ENCODE measurements at regions not wholly inside any gene's neighbourhood (a gene's known extent, or its start where the extent isn't known, plus 50 kb on each side); places are given as distances from the start of the nearest gene placed in this dataset.

DNA sequence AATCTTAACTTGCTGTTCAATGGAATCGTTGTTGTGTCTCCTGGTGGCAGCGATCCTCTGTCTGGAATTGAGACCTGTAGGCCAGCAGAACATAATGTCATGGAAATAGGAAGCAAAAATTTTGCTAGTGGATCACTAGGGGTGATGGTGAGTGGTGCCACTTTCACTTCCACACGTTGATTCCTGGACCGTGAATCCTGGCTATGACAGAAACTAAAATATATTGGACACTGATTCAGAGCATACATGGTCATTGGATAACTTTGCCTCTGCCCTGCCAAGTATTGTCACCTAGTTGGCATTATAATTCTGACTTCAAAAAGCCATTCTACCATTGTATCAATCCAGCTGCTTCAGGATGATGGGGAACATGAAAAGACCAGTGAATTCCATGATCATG, 353.2 kb downstream of the IRX1 start:
- no peak for TF ChIP-seq EZH2 (optimal IDR thresholded peaks at IDR 0.05; ENCODE audit: low read depth, low read length)
- no peak for TF ChIP-seq EZH2phosphoT487 (IDR thresholded peaks at IDR 0.05; ENCODE audit: low read length)
- TF ChIP-seq, protein P1, sequence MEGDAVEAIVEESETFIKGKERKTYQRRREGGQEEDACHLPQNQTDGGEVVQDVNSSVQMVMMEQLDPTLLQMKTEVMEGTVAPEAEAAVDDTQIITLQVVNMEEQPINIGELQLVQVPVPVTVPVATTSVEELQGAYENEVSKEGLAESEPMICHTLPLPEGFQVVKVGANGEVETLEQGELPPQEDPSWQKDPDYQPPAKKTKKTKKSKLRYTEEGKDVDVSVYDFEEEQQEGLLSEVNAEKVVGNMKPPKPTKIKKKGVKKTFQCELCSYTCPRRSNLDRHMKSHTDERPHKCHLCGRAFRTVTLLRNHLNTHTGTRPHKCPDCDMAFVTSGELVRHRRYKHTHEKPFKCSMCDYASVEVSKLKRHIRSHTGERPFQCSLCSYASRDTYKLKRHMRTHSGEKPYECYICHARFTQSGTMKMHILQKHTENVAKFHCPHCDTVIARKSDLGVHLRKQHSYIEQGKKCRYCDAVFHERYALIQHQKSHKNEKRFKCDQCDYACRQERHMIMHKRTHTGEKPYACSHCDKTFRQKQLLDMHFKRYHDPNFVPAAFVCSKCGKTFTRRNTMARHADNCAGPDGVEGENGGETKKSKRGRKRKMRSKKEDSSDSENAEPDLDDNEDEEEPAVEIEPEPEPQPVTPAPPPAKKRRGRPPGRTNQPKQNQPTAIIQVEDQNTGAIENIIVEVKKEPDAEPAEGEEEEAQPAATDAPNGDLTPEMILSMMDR (IDR thresholded peaks at IDR 0.05; ENCODE audit: low read length) = no peak
- Histone ChIP-seq H3K9me3 (replicated peaks; ENCODE audit: insufficient read depth, low read length) (no peaks in the 10 kb centered on the region), H3K79me2 (ENCODE audit: low read length) (no peaks in the 10 kb centered on the region), H3K4me3 (ENCODE audit: low read length) (no peak overlapping the region), H3K27ac (ENCODE audit: low read length) (no peak overlapping the region), H2AFZ (ENCODE audit: low read length) (no peak overlapping the region), H3K36me3 (replicated peaks; ENCODE audit: insufficient read depth, low read length) (no peaks in the 10 kb centered on the region), H3K9ac (ENCODE audit: low read length) (no peak overlapping the region), H3F3A (ENCODE audit: insufficient read depth, low read length) (no peaks in the 10 kb centered on the region), H4K20me1 (ENCODE audit: insufficient read depth, low read length) (no peaks in the 10 kb centered on the region), H3K9me2 (replicated peaks; ENCODE audit: insufficient read depth, low read length) (no peaks in the 10 kb centered on the region), H3K4me1 (ENCODE audit: low read length) (no peaks in the 10 kb centered on the region), H3K27me3 (replicated peaks; ENCODE audit: insufficient read depth, low read length) (no peaks in the 10 kb centered on the region), H3K4me2 (ENCODE audit: low read depth, low read length) (no peak overlapping the region)
- DNase-seq = no peak

DNA sequence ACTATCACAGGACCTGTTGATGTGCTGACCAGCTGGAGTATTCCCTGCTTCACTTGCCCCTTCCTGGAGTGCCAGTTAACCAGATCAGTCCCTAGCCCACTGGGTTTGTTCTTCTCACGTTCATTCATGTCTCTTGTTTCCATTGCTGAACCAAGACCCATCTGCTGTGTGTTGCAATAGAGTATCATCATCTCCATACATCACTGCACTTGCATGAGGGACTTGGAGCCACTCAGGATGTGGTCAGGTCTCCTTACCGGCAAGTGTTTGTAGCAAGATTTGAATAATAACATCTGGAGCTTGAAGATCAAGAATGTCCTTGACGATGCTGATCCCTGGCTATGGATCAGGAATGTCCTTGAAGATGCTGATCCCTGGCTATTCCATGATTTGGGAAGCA, 358.6 kb downstream of the IRX1 start:
- Histone ChIP-seq H3K4me2 (ENCODE audit: low read depth, low read length) (no peak overlapping the region), H3K27ac (ENCODE audit: low read length) (no peak overlapping the region)

DNA sequence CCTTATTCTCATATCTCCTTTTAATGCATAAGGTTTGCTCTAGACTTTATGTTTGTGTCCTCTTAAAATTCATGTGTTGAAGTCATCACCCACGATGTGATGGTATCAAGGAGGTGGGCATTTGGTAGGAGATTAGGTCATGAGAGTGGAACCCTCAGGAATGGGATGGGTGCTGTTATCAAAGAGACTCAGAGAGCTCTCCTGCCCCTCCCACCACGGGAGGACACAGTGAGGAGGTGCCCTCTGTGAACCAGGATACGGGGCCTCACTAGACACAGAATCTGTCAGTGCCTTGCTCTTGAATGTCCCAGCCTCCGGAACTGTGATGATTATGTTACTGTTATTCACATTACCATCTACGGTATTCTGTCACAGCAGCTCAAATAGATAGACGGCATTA, 359.0 kb downstream of the IRX1 start:
- no peak overlapping the region for H3K27ac ChIP-seq (ENCODE audit: low read length)
- H3K9ac ChIP-seq (ENCODE audit: low read length) = no peak overlapping the region
- H3K79me2 ChIP-seq (ENCODE audit: low read length) = no peaks in the 10 kb centered on the region
- H3K4me3 ChIP-seq (ENCODE audit: low read length) = no peak overlapping the region
- no peak for TF ChIP-seq EZH2 (optimal IDR thresholded peaks at IDR 0.05; ENCODE audit: low read depth, low read length)
- no peaks in the 10 kb centered on the region for H3K9me2 ChIP-seq (replicated peaks; ENCODE audit: insufficient read depth, low read length)
- H3K36me3 ChIP-seq (replicated peaks; ENCODE audit: insufficient read depth, low read length) = no peaks in the 10 kb centered on the region
- no peaks in the 10 kb centered on the region for H3K4me1 ChIP-seq (ENCODE audit: low read length)
- H3K9me3 ChIP-seq (replicated peaks; ENCODE audit: insufficient read depth, low read length) = no peaks in the 10 kb centered on the region
- H3K4me2 ChIP-seq (ENCODE audit: low read depth, low read length) = no peak overlapping the region
- H3K27me3 ChIP-seq (replicated peaks; ENCODE audit: insufficient read depth, low read length) = no peaks in the 10 kb centered on the region
- no peaks in the 10 kb centered on the region for H4K20me1 ChIP-seq (ENCODE audit: insufficient read depth, low read length)
- no peak for DNase-seq
- H2AFZ ChIP-seq (ENCODE audit: low read length) = no peak overlapping the region
- no peaks in the 10 kb centered on the region for H3F3A ChIP-seq (ENCODE audit: insufficient read depth, low read length)

More for the DNA sequence above, 358.6 kb downstream of the IRX1 start:
- Histone ChIP-seq H3K4me3 (ENCODE audit: low read length) (no peak overlapping the region), H3K36me3 (replicated peaks; ENCODE audit: insufficient read depth, low read length) (no peaks in the 10 kb centered on the region), H3K79me2 (ENCODE audit: low read length) (no peaks in the 10 kb centered on the region), H3K9me3 (replicated peaks; ENCODE audit: insufficient read depth, low read length) (no peaks in the 10 kb centered on the region), H3K9ac (ENCODE audit: low read length) (no peak overlapping the region), H3K27me3 (replicated peaks; ENCODE audit: insufficient read depth, low read length) (no peaks in the 10 kb centered on the region), H2AFZ (ENCODE audit: low read length) (no peak overlapping the region), H3K4me1 (ENCODE audit: low read length) (no peaks in the 10 kb centered on the region), H3F3A (ENCODE audit: insufficient read depth, low read length) (no peaks in the 10 kb centered on the region), H3K9me2 (replicated peaks; ENCODE audit: insufficient read depth, low read length) (no peaks in the 10 kb centered on the region), H4K20me1 (ENCODE audit: insufficient read depth, low read length) (no peaks in the 10 kb centered on the region)
- no peak for DNase-seq
- no peak for TF ChIP-seq EZH2phosphoT487 (IDR thresholded peaks at IDR 0.05; ENCODE audit: low read length)
- TF ChIP-seq EZH2 (optimal IDR thresholded peaks at IDR 0.05; ENCODE audit: low read depth, low read length) = no peak
- TF ChIP-seq, protein P1 (IDR thresholded peaks at IDR 0.05; ENCODE audit: low read length) = no peak

DNA sequence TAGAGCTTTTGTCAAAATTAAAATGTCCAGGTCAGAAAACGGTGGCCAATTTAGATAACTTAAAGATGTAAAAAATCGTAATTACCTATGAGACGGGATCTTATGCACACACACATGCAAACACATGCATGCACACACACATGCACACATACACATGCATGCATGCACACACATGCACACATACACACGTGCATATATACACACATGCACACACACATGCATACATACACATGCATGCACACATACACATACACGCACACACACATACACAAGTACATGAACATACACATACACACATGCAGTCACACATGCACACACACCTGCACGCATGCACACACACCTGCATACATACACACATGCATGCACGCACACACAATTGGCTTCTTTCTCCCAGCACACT, 362.0 kb downstream of the IRX1 start:
- no peak overlapping the region for H3K4me2 ChIP-seq (ENCODE audit: low read depth, low read length)
- TF ChIP-seq EZH2phosphoT487 (IDR thresholded peaks at IDR 0.05; ENCODE audit: low read length) = no peak
- TF ChIP-seq, protein P1 (IDR thresholded peaks at IDR 0.05; ENCODE audit: low read length) = no peak
- no peak for TF ChIP-seq EZH2 (optimal IDR thresholded peaks at IDR 0.05; ENCODE audit: low read depth, low read length)
- H3K27me3 ChIP-seq (replicated peaks; ENCODE audit: insufficient read depth, low read length) = no peaks in the 10 kb centered on the region
- H3K36me3 ChIP-seq (replicated peaks; ENCODE audit: insufficient read depth, low read length) = no peaks in the 10 kb centered on the region
- no peak overlapping the region for H2AFZ ChIP-seq (ENCODE audit: low read length)
- no peaks in the 10 kb centered on the region for H4K20me1 ChIP-seq (ENCODE audit: insufficient read depth, low read length)
- no peaks in the 10 kb centered on the region for H3F3A ChIP-seq (ENCODE audit: insufficient read depth, low read length)
- H3K9me2 ChIP-seq (replicated peaks; ENCODE audit: insufficient read depth, low read length) = no peaks in the 10 kb centered on the region
- no peaks in the 10 kb centered on the region for H3K4me1 ChIP-seq (ENCODE audit: low read length)
- no peaks in the 10 kb centered on the region for H3K9me3 ChIP-seq (replicated peaks; ENCODE audit: insufficient read depth, low read length)
- no peak overlapping the region for H3K9ac ChIP-seq (ENCODE audit: low read length)
- no peak overlapping the region for H3K27ac ChIP-seq (ENCODE audit: low read length)
- no peak overlapping the region for H3K4me3 ChIP-seq (ENCODE audit: low read length)
- H3K79me2 ChIP-seq (ENCODE audit: low read length) = no peaks in the 10 kb centered on the region
- no peak for DNase-seq

Data from MM.1S (cell line).